Thyroid gland (tissue), 4 donors: ENCODE measurements at regions not wholly inside any gene's neighbourhood (a gene's known extent, or its start where the extent isn't known, plus 50 kb on each side); places are given as distances from the start of the nearest gene placed in this dataset.

Source experiments
- CTCF ChIP-seq, 6 experiments: fragments of 200-600 bp in 3 of 6; fragments of 450-650 bp in 3 of 6; sonication (generic) in 3 of 6; IDR thresholded peaks; one replicate each; pipeline ENCODE4 v1.5.1; 2016 to 2019; ENCODE audit warnings: antibody characterized with exemption in 6 of 6, mild to moderate bottlenecking in 2 of 6, inconsistent platforms in 1 of 6, moderate library complexity in 1 of 6
- POLR2A ChIP-seq, 2 donors: fragments of 450-650 bp; IDR thresholded peaks; one replicate each; pipeline ENCODE4 v1.6.1; 2017; ENCODE audit warnings: antibody characterized with exemption in 2 of 2, mild to moderate bottlenecking in 2 of 2, moderate library complexity in 1 of 2

GRCh38 chr4:143286701-143287571, 49.7 kb upstream of the GAB1 start:
- TF ChIP-seq CTCF (IDR thresholded peaks at IDR 0.05) = no peak
- TF ChIP-seq POLR2A (IDR thresholded peaks at IDR 0.05) = no peak
